GM12864 (cell line): ENCODE measurements at regions not wholly inside any gene's neighbourhood (a gene's known extent, or its start where the extent isn't known, plus 50 kb on each side); places are given as distances from the start of the nearest gene placed in this dataset.

ENCODE experiments used
- DNase-seq: peaks from one replicate; pipeline ENCODE4 v3.0.0-alpha.2; 2011; ENCODE audit warnings: low read depth
- H3K4me3 ChIP-seq: 2 replicates; pipeline ENCODE4 v1.5.1; 2011; ENCODE audit warnings: mild to moderate bottlenecking, low read depth, low read length, control low read depth
- CTCF ChIP-seq: IDR thresholded peaks from 2 replicates; pipeline ENCODE4 v1.5.1; 2011; ENCODE audit warnings: low read depth, mild to moderate bottlenecking, moderate library complexity, low read length, control low read depth, inconsistent platforms; ENCODE audit errors: missing control alignments

- no peak for DNase-seq
- TF ChIP-seq CTCF, result no peak
- no peak overlapping the region for H3K4me3 ChIP-seq
These were observed 87.5 kb upstream of the KLF12 start for GRCh38 chr13:74221752-74222151.

GRCh38 chr13:74219566-74219965 lies 85.4 kb upstream of the KLF12 start:
- TF ChIP-seq CTCF, result no peak
- no peak overlapping the region for H3K4me3 ChIP-seq
- DNase-seq, result no peak

- DNase-seq, result no peak
- no peak overlapping the region for H3K4me3 ChIP-seq
- TF ChIP-seq CTCF, result no peak
These were observed 84.1 kb upstream of the KLF12 start for GRCh38 chr13:74218291-74218690.

- DNase-seq, result no peak
- TF ChIP-seq CTCF, result no peak
- H3K4me3 ChIP-seq, result no peak overlapping the region
These were observed 83.6 kb upstream of the KLF12 start for GRCh38 chr13:74217811-74218210.

- H3K4me3 ChIP-seq, result no peak overlapping the region
- TF ChIP-seq CTCF, result no peak
- no peak for DNase-seq
These were observed 81.2 kb upstream of the KLF12 start for GRCh38 chr13:74215420-74215819.

GRCh38 chr13:74214321-74214720 lies 80.1 kb upstream of the KLF12 start:
- H3K4me3 ChIP-seq, result no peak overlapping the region
- TF ChIP-seq CTCF, result no peak
- no peak for DNase-seq

- TF ChIP-seq CTCF, result no peak
- no peak overlapping the region for H3K4me3 ChIP-seq
- DNase-seq, result no peak
These were observed 76.6 kb upstream of the KLF12 start for GRCh38 chr13:74210693-74211393.
